IPS-NIHi11 (cell line): ENCODE measurements at regions not wholly inside any gene's neighbourhood (a gene's known extent, or its start where the extent isn't known, plus 50 kb on each side); places are given as distances from the start of the nearest gene placed in this dataset.
"Not testable (repeated sequence)": the region's sequence is repeated elsewhere in the genome, so short reads cannot be mapped to it uniquely, and the experiment has no call there.

Source experiments
- DNase-seq: peaks from one replicate; pipeline ENCODE4 v3.0.0; 2012; ENCODE audit warnings: mixed read lengths, low spot score

DNA sequence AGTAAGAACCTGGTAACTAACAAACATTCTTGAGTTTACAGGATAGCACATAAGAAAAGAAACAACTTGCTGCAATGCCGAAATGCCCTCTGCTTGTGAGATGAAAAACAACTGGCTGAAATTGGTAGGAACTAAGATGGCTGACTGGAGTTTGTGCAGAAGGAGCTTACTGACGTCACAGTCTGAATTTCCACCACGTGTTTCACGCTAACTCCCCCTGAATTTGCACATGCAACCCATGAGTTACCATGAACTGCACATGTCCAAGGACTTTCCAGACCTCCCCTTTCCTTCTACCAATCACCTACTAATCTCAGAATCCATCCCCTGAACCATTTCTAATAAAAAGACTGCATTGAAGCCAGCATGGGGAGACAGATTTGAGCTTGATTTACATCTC lies 86.3 kb upstream of the KCND2 start:
- no peak for DNase-seq

DNA sequence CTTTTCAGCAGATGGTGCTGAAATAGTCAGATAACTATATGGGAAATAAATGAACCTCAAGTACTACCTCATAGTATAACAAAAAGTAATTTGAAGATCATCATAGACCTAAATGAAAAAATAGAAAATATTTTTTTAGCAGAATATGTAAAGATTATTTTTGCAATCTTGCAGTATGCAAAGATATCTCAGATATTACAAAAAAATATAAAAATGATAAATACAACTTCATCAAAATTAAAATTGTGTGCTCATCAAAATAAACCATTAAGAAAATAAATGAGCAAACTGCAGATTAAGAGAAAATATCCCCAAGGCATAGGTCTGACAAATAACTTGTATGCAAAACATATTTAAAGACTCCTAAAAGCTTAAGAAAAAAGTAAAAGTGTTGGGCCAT lies 83.4 kb upstream of the KCND2 start:
- DNase-seq, result no peak

DNA sequence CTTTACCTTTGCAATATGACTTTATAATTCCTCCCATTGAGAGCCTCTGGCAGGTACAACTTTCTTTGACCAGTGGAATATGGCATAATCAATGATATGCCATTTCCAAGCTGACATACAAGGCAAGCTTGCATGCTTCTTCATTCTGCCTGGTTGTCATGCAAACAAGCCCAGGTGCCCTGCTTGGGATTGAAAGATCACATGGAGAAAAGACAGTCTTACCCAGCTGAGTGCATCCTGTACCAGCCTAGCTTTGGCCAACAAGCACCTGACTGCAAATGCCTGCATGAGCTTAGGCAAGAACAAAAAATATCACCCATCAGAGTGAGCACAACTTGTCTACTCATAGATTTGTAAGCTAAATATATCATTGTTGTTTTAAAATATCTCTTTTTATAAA lies 82.9 kb upstream of the KCND2 start:
- no peak for DNase-seq

DNA sequence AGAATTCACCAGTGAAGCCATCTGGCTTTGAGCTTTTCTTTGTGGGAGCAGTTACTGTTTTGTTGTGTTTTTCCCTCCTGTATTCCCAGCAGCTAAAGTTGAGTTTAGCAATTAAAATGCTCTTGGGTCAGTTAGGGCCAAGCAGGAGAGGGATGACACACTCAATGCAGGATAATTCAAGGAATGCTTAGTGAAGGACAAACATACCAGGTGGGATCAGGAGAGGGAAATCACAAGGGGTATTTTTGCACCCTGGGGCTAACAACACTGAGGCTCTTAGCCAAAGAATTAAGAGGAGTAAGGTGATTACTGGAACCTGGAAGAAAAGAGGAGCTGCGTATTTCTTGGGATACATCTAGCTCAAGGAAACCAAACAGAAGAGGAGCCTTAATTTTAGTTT lies 82.4 kb upstream of the KCND2 start:
- DNase-seq, result peak; percentile 8

DNA sequence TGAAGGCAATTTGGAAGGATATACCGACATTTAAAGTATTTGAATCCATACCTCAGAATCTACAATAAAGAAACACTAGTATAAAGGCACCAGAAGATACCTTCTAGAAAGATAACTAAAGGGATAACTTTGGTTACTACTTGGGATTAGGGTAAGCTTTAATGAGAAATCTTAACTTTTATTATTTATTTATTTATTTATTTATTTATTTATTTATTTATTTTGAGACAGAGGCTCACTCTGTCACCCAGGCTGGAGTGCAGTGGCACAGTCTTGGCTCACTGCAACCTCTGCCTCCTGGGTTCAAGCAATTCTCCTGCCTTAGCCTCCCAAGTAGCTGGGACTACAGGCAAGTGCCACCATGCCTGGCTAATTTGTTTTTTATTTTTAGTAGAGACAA lies 81.6 kb upstream of the KCND2 start:
- not testable (repeated sequence) for DNase-seq

DNA sequence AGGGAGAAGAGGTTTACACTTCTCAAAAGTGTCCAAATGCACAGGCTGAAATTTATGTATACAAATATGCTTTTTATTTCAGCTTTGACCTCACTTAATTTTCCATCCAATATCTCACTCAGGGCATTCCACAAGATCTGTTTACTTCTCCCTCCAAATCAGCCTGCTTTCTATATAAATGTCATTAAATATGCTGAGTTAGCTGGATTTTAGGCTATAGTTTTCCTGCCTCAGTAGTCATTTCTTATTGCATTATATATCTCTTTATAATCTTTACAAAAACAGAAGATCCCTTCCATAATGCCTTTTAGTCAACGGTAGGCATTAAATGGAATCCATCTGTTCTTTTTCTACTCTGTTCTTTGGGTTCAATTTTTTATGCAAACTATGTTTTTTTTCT lies 71.7 kb upstream of the KCND2 start:
- DNase-seq, result no peak

DNA sequence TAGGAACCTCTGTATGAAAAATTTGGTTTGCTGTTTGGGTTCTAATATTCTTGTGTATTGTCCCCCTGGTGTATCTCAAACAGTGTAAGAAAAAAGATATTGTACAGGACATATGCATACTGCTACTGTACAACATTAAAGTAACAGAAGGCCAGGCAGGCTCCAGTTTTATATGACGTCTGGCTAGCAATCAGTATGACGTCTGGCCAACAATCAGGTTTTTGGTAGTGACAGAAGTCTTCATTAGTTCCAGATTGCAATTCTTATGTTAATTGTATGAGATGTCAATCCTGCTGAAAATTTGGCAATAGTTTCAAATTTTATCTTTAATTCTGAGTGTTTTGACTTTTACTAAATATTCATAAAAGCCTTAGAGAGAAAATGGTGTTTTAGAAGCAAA lies 67.9 kb upstream of the KCND2 start:
- DNase-seq, result no peak

DNA sequence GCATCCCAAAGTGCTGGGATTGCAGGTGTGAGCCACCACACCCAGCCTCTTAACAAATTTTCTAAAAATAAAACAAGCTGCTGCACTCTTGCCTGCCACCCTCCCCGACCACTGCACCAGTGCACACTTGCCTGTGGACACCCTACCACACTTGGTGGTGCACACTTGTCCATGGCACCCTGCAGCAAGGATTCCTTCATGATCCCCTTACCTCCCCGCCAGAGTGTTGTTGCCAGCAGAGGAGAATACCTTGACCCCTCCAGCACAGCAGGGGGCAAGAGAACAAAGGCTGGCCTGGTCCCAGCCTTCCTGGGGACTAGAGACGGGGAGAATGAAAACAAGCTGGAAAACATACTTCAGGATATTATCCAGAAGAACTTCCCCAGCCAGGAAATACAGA lies 65.9 kb upstream of the KCND2 start:
- DNase-seq, result no peak

DNA sequence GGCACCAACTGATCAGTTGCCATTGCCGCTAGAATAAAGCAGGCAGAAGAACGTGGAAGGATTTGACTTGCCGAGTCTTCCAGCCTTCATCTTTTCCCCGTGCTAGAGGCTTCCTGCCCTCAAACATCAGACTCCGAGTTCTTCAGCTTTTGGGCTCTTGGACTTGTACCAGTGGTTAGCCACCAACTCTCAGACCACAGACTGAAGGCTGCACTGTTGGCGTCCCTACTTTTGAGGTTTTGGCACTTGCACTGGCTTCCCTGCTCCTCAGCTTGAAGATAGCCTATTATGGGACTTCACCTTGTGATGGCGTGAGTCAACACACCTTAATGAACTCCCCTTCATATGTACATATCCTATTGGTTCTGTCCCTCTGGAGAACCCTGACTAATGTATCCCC lies 57.3 kb upstream of the KCND2 start:
- DNase-seq, result no peak

DNA sequence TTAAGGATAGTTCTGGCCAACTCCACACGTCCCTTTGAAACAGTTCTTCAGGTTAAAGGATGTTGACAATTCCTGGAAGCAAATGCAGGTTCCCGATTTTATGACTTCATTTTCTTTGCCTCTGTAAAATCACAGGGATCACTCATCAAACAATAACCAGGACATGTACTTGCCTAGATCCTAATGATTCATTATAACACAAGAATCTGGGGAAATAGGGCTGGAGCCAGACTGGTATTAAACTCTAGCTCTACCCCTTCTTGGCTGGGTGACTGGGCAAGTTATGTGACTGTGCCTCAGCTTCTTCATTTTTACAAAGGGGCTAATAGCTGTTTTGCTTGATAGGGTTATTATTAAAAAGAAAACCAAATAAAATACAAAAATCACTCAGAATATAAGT lies 56.0 kb upstream of the KCND2 start:
- no peak for DNase-seq

DNA sequence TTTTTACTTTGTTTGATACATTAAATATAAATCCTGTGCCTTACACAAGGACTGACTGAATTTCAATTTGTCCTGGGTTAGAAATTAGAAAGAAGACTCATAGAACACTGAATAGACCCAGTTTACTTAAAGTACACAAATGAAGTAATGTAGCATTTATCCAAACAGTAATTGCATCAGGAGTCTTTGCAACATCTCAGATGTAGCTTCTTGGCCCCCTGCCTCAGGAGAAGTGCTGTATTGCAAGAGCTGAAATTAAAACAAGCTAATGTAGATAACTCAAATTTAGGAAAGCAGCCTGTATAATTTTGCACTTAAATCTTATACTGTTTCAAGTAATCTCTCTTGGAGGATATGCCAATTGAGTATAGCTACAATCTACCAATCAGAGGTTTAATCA lies 54.3 kb upstream of the KCND2 start:
- no peak for DNase-seq

DNA sequence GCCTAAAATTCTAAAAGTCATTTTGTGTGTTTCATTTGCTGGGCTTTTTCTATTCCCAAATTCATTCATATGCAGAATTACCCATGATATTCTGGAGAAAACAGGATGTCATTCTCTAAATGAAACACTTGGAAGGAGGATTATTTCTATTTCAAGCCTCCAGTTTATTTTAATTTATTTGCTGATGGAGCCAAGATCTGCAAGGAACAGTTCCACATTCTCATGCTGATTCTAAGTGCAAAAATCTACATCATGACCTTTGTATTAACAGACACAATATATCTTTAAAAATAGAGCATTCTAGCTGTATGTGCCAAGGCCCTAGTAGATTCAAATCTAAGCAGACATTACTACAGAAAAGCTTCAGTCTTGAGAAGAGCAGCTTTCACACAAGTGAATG lies 51.3 kb upstream of the KCND2 start:
- DNase-seq, result no peak
